HG02852 (cell line): ENCODE measurements at regions not wholly inside any gene's neighbourhood (a gene's known extent, or its start where the extent isn't known, plus 50 kb on each side); places are given as distances from the start of the nearest gene placed in this dataset.

ENCODE experiments used
- ATAC-seq: cut with Tn5 transposase; IDR thresholded peaks from one replicate; pipeline ENCODE4 v1.9.1; 2021; ENCODE audit warnings: mild to moderate bottlenecking, moderate library complexity; ENCODE audit not compliant: unreplicated experiment

DNA sequence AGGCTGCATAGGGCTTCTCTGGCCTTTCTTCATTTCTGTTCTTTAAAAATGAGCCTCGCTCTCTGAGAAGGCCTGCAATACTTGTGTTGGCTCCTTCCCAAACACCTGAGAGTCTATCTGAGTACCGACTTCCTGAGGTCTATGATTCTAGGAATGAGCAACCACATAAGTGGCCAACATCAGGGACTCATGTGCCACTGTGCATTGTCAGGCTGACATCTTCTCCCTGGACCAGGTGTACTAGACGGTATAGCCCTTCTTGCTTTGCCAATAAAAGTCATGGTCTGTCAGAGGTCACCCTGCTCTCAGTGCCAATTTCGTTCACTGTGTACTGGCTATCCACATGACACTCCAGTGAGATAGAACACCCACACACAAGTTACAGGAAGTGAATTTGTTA, 67.4 kb upstream of the EPHA5 start:
- no peak for ATAC-seq

DNA sequence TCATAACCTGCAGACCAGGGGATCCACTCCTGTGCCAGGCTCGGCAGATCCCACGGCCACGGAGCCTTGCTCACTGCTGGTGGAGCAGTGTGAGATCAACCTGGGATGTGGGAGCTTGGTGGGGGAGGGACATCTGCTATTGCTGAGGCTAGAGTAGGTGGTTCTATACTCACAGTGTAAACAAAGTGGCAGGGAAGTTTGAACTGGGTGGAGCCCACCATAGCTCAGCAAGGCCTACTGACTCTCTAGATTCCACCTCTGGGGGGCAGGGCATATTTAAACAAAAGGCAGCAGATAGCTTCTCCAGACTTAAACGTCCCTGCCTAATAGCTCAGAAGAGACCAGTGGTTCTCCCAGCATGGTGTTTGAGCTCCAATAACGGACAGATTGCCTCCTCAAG, 54.7 kb upstream of the EPHA5 start:
- no peak for ATAC-seq
